Keratinocyte (primary cell): ENCODE measurements at regions not wholly inside any gene's neighbourhood (a gene's known extent, or its start where the extent isn't known, plus 50 kb on each side); places are given as distances from the start of the nearest gene placed in this dataset.

Source experiments
- DNase-seq: peaks from one replicate; pipeline ENCODE4 v3.0.0-alpha.2; 2011; ENCODE audit warnings: low read depth, missing footprints, low spot score
- FAIRE-seq: peaks from 2 replicates; lab custom pipeline; 2011; peaks lifted over from hg19 to GRCh38; lab: Jason Lieb, UNC
- H2AFZ ChIP-seq: 2 replicates; pipeline ENCODE4 v1.6.0; 2012; ENCODE audit warnings: low read length, control low read depth, inconsistent platforms; ENCODE audit not compliant: control insufficient read depth
- H3K27ac ChIP-seq: 2 replicates; pipeline ENCODE4 v1.5.1; 2011; ENCODE audit warnings: low read length; ENCODE audit not compliant: control insufficient read depth, insufficient read depth
- H3K27me3 ChIP-seq: 3 replicates; pipeline ENCODE4 v1.6.0; 2011; ENCODE audit warnings: low read length; ENCODE audit not compliant: control insufficient read depth, insufficient read depth; ENCODE audit errors: extremely low read depth
- H3K36me3 ChIP-seq, 2 experiments: 2 replicates in 1 of 2; 3 replicates in 1 of 2; pipeline ENCODE4 v1.5.1; 2011; ENCODE audit warnings: low read length in 2 of 2, mild to moderate bottlenecking in 1 of 2; ENCODE audit not compliant: control insufficient read depth in 2 of 2, insufficient read depth in 2 of 2; ENCODE audit errors: extremely low read depth in 1 of 2
- H3K4me1 ChIP-seq: 3 replicates; pipeline ENCODE4 v1.5.1; 2011; ENCODE audit warnings: low read length; ENCODE audit not compliant: control insufficient read depth, insufficient read depth; ENCODE audit errors: extremely low read depth
- H3K4me2 ChIP-seq: 3 replicates; pipeline ENCODE4 v1.6.0; 2011; ENCODE audit warnings: low read depth, low read length; ENCODE audit not compliant: control insufficient read depth, insufficient read depth; ENCODE audit errors: extremely low read depth
- H3K4me3 ChIP-seq, 3 experiments: fragments of 200-600 bp in 1 of 3; sonication (generic) in 1 of 3; 2 replicates in 2 of 3; 3 replicates in 1 of 3; pipeline ENCODE4 v1.5.1; 2011 to 2016; ENCODE audit warnings: low read length in 3 of 3, mild to moderate bottlenecking in 3 of 3, control low read depth in 2 of 3, inconsistent platforms in 1 of 3, low read depth in 1 of 3, mixed read lengths in 1 of 3, mixed run types in 1 of 3, moderate library complexity in 1 of 3; ENCODE audit not compliant: control insufficient read depth in 2 of 3, insufficient read depth in 2 of 3; ENCODE audit errors: extremely low read depth in 1 of 3
- H3K79me2 ChIP-seq: 2 replicates; pipeline ENCODE4 v1.6.0; 2012; ENCODE audit warnings: low read length; ENCODE audit not compliant: control insufficient read depth, insufficient read depth
- H3K9ac ChIP-seq: 3 replicates; pipeline ENCODE4 v1.6.0; 2011; ENCODE audit warnings: low read length; ENCODE audit not compliant: control insufficient read depth, insufficient read depth; ENCODE audit errors: extremely low read depth
- H3K9me1 ChIP-seq: 3 replicates; pipeline ENCODE4 v1.6.0; 2011; ENCODE audit warnings: low read length; ENCODE audit not compliant: control insufficient read depth, insufficient read depth; ENCODE audit errors: extremely low read depth
- H3K9me3 ChIP-seq: 2 replicates; pipeline ENCODE4 v1.5.1; 2012; ENCODE audit warnings: low read depth, low read length; ENCODE audit not compliant: control insufficient read depth
- H4K20me1 ChIP-seq: 3 replicates; pipeline ENCODE4 v1.6.0; 2011; ENCODE audit warnings: low read length; ENCODE audit not compliant: control insufficient read depth, insufficient read depth; ENCODE audit errors: extremely low read depth
- CTCF ChIP-seq, 3 experiments: IDR thresholded peaks in 1 of 3; conservative IDR thresholded peaks in 1 of 3; optimal IDR thresholded peaks in 1 of 3; 2 replicates in 2 of 3; 3 replicates in 1 of 3; pipeline versions ENCODE3 to v1.5.1; 2011; ENCODE audit warnings: low read length in 3 of 3, mild to moderate bottlenecking in 3 of 3, moderate library complexity in 2 of 3, control low read depth in 1 of 3, inconsistent platforms in 1 of 3; ENCODE audit not compliant: insufficient read depth in 2 of 3; ENCODE audit errors: extremely low read depth in 1 of 3
- EZH2 ChIP-seq: IDR thresholded peaks from one replicate; pipeline ENCODE4 v1.6.1; 2012; ENCODE audit warnings: inconsistent platforms, mild to moderate bottlenecking, low read length, moderate library complexity
- dilution Hi-C: fragments of 300-500 bp; cut with MboI; formaldehyde crosslinking; loops from one replicate; pipeline ENCODE4 v1.7.0; 2020; ENCODE audit warnings: low sequenced_read_pairs; ENCODE audit not compliant: extremely low pct_ligation_motif_present

- Histone ChIP-seq H3K4me1 (no peaks in the 10 kb centered on the region), H3K4me2 (no peak overlapping the region), H3K9me3 (no peaks in the 10 kb centered on the region), H4K20me1 (no peaks in the 10 kb centered on the region), H3K36me3 (no peaks in the 10 kb centered on the region), H3K9me1 (no peaks in the 10 kb centered on the region), H3K27ac (no peak overlapping the region), H2AFZ (no peak overlapping the region), H3K79me2 (no peaks in the 10 kb centered on the region), H3K4me3 (no peak overlapping the region), H3K9ac (no peak overlapping the region), H3K27me3 (no peaks in the 10 kb centered on the region)
- DNase-seq (no peak), FAIRE-seq (no peak)
- TF ChIP-seq CTCF (optimal IDR thresholded peaks at IDR 0.05 in 1 of 3, IDR thresholded peaks at IDR 0.05 in 1 of 3, conservative IDR thresholded peaks at IDR 0.05 in 1 of 3; ENCODE audit: extremely low read depth in 1 of 3, insufficient read depth in 2 of 3, low read length in 3 of 3) = no peak
- no peak for TF ChIP-seq EZH2
- dilution Hi-C loops = no loop called here
Observed at GRCh38 chr1:56339786-56340465, 239.4 kb downstream of the PLPP3 start.

- Histone ChIP-seq H2AFZ (no peak overlapping the region), H3K4me2 (no peak overlapping the region), H3K9ac (no peak overlapping the region), H3K9me1 (no peaks in the 10 kb centered on the region), H3K79me2 (no peaks in the 10 kb centered on the region), H3K9me3 (no peaks in the 10 kb centered on the region), H4K20me1 (no peaks in the 10 kb centered on the region), H3K36me3 (no peaks in the 10 kb centered on the region), H3K4me1 (no peaks in the 10 kb centered on the region), H3K27ac (no peak overlapping the region), H3K4me3 (no peak overlapping the region), H3K27me3 (no peaks in the 10 kb centered on the region)
- DNase-seq = no peak
- TF ChIP-seq EZH2 (no peak), CTCF (optimal IDR thresholded peaks at IDR 0.05 in 1 of 3, IDR thresholded peaks at IDR 0.05 in 1 of 3, conservative IDR thresholded peaks at IDR 0.05 in 1 of 3; ENCODE audit: extremely low read depth in 1 of 3, insufficient read depth in 2 of 3, low read length in 3 of 3) (no peak)
- FAIRE-seq = no peak
- dilution Hi-C loops = no loop called here
Observed at GRCh38 chr1:56339093-56339492, 240.3 kb downstream of the PLPP3 start.
